ENCODE measurements at regions not wholly inside any gene's neighbourhood (a gene's known extent, or its start where the extent isn't known, plus 50 kb on each side); places are given as distances from the start of the nearest gene placed in this dataset.

GRCh38 chr13:26934096-26934495, 173.5 kb upstream of the GPR12 start (continued):
- TF ChIP-seq, protein P1, sequence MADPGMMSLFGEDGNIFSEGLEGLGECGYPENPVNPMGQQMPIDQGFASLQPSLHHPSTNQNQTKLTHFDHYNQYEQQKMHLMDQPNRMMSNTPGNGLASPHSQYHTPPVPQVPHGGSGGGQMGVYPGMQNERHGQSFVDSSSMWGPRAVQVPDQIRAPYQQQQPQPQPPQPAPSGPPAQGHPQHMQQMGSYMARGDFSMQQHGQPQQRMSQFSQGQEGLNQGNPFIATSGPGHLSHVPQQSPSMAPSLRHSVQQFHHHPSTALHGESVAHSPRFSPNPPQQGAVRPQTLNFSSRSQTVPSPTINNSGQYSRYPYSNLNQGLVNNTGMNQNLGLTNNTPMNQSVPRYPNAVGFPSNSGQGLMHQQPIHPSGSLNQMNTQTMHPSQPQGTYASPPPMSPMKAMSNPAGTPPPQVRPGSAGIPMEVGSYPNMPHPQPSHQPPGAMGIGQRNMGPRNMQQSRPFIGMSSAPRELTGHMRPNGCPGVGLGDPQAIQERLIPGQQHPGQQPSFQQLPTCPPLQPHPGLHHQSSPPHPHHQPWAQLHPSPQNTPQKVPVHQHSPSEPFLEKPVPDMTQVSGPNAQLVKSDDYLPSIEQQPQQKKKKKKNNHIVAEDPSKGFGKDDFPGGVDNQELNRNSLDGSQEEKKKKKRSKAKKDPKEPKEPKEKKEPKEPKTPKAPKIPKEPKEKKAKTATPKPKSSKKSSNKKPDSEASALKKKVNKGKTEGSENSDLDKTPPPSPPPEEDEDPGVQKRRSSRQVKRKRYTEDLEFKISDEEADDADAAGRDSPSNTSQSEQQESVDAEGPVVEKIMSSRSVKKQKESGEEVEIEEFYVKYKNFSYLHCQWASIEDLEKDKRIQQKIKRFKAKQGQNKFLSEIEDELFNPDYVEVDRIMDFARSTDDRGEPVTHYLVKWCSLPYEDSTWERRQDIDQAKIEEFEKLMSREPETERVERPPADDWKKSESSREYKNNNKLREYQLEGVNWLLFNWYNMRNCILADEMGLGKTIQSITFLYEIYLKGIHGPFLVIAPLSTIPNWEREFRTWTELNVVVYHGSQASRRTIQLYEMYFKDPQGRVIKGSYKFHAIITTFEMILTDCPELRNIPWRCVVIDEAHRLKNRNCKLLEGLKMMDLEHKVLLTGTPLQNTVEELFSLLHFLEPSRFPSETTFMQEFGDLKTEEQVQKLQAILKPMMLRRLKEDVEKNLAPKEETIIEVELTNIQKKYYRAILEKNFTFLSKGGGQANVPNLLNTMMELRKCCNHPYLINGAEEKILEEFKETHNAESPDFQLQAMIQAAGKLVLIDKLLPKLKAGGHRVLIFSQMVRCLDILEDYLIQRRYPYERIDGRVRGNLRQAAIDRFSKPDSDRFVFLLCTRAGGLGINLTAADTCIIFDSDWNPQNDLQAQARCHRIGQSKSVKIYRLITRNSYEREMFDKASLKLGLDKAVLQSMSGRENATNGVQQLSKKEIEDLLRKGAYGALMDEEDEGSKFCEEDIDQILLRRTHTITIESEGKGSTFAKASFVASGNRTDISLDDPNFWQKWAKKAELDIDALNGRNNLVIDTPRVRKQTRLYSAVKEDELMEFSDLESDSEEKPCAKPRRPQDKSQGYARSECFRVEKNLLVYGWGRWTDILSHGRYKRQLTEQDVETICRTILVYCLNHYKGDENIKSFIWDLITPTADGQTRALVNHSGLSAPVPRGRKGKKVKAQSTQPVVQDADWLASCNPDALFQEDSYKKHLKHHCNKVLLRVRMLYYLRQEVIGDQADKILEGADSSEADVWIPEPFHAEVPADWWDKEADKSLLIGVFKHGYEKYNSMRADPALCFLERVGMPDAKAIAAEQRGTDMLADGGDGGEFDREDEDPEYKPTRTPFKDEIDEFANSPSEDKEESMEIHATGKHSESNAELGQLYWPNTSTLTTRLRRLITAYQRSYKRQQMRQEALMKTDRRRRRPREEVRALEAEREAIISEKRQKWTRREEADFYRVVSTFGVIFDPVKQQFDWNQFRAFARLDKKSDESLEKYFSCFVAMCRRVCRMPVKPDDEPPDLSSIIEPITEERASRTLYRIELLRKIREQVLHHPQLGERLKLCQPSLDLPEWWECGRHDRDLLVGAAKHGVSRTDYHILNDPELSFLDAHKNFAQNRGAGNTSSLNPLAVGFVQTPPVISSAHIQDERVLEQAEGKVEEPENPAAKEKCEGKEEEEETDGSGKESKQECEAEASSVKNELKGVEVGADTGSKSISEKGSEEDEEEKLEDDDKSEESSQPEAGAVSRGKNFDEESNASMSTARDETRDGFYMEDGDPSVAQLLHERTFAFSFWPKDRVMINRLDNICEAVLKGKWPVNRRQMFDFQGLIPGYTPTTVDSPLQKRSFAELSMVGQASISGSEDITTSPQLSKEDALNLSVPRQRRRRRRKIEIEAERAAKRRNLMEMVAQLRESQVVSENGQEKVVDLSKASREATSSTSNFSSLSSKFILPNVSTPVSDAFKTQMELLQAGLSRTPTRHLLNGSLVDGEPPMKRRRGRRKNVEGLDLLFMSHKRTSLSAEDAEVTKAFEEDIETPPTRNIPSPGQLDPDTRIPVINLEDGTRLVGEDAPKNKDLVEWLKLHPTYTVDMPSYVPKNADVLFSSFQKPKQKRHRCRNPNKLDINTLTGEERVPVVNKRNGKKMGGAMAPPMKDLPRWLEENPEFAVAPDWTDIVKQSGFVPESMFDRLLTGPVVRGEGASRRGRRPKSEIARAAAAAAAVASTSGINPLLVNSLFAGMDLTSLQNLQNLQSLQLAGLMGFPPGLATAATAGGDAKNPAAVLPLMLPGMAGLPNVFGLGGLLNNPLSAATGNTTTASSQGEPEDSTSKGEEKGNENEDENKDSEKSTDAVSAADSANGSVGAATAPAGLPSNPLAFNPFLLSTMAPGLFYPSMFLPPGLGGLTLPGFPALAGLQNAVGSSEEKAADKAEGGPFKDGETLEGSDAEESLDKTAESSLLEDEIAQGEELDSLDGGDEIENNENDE (IDR thresholded peaks at IDR 0.05; ENCODE audit: insufficient replicate concordance, low read length), result no peak
- TF ChIP-seq BRCA1 (IDR thresholded peaks at IDR 0.05; ENCODE audit: low read depth, low read length), result no peak
- TF ChIP-seq SRF (IDR thresholded peaks at IDR 0.05; ENCODE audit: low read depth, low read length), result no peak
- no peak for TF ChIP-seq ATF3 (IDR thresholded peaks at IDR 0.05; ENCODE audit: insufficient read depth, low read depth, low read length)

Data from H1 (cell line).